Activated CD8-positive, alpha-beta T cell treated with anti-CD3 and anti-CD28 coated beads, Interleukin-2, amount 10 ng/mL, durations not matched to agents 7 days and 5 days (primary cell): ENCODE measurements at regions not wholly inside any gene's neighbourhood (a gene's known extent, or its start where the extent isn't known, plus 50 kb on each side); places are given as distances from the start of the nearest gene placed in this dataset.

Source experiments
- ATAC-seq: fragments of 150-1000 bp; cut with Tn5 transposase; one replicate; pipeline ENCODE4 v1.10.0; 2021; ENCODE audit warnings: moderate library complexity
- CTCF ChIA-PET: fragments of 350-600 bp; sonication (Branson Sonifier 250); formaldehyde crosslinking; loops from one replicate; lab custom pipeline; 2021; ENCODE audit warnings: antibody characterized with exemption; lab: Charles Lee
- POLR2A ChIA-PET: fragments of 350-600 bp; sonication (Branson Sonifier 250); formaldehyde crosslinking; loops from one replicate; lab custom pipeline; 2021; ENCODE audit warnings: antibody characterized with exemption; lab: Charles Lee
- DNase-seq: peaks from one replicate; pipeline ENCODE4 v3.0.0-alpha.2; 2020
- H3K27ac Mint-ChIP-seq: one replicate; pipeline ENCODE4 v1.8.0; 2021; ENCODE audit warnings: mild to moderate bottlenecking, mixed read lengths
- H3K27me3 Mint-ChIP-seq: one replicate; pipeline ENCODE4 v1.8.0; 2021; ENCODE audit warnings: low read depth, mixed read lengths
- H3K36me3 Mint-ChIP-seq: one replicate; pipeline ENCODE4 v1.8.0; 2021; ENCODE audit warnings: low read depth, mixed read lengths
- H3K4me1 Mint-ChIP-seq: one replicate; pipeline ENCODE4 v1.8.0; 2021; ENCODE audit warnings: low read depth, mixed read lengths
- H3K4me3 Mint-ChIP-seq: one replicate; pipeline ENCODE4 v1.8.0; 2021; ENCODE audit warnings: mild to moderate bottlenecking, mixed read lengths
- H3K9me3 Mint-ChIP-seq: one replicate; pipeline ENCODE4 v1.8.0; 2022; ENCODE audit warnings: mixed read lengths; ENCODE audit not compliant: insufficient read depth

- H3K27ac Mint-ChIP-seq: no peak overlapping the region
- ATAC-seq (no peak), DNase-seq (no peak)
- ChIA-PET CTCF (no interaction called here), POLR2A (no interaction called here)
- no peaks in the 10 kb centered on the region for H3K36me3 Mint-ChIP-seq
- no peaks in the 10 kb centered on the region for H3K9me3 Mint-ChIP-seq
- no peak overlapping the region for H3K4me3 Mint-ChIP-seq
- H3K27me3 Mint-ChIP-seq: no peaks in the 10 kb centered on the region
- H3K4me1 Mint-ChIP-seq: no peaks in the 10 kb centered on the region
These were observed 53.2 kb downstream of the DNAAF9 start for GRCh38 chr20:3354247-3354646.

DNA sequence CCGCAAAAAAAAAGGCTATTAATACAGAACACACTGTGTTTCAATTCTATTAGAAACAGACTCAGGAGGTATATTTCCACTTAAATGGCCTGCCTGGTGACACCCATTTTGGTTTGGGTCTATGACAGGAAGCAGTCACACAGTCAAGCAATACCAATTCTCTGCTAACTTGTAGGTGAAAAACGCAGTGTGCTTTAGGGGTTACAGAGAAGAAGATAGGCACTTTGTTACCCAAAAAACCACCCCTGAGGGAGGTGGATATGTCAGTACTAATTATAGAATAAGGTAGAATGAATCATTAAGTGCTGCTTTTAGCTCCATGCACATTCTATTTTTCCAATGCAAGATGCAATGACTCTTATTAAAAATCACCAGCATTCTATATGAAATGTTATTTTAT, 53.8 kb downstream of the DNAAF9 start:
- DNase-seq (no peak), ATAC-seq (no peak)
- H3K27me3 Mint-ChIP-seq: no peaks in the 10 kb centered on the region
- H3K36me3 Mint-ChIP-seq: no peaks in the 10 kb centered on the region
- H3K4me1 Mint-ChIP-seq: no peaks in the 10 kb centered on the region
- POLR2A ChIA-PET: no interaction called here
- CTCF ChIA-PET: no interaction called here
- no peaks in the 10 kb centered on the region for H3K9me3 Mint-ChIP-seq
- H3K27ac Mint-ChIP-seq: no peak overlapping the region
- H3K4me3 Mint-ChIP-seq: no peak overlapping the region

- Mint-ChIP-seq H3K4me3 (no peak overlapping the region), H3K4me1 (no peaks in the 10 kb centered on the region), H3K9me3 (no peaks in the 10 kb centered on the region), H3K27me3 (no peaks in the 10 kb centered on the region), H3K36me3 (no peaks in the 10 kb centered on the region), H3K27ac (no peak overlapping the region)
- ChIA-PET POLR2A (no interaction called here), CTCF (no interaction called here)
- ATAC-seq (no peak), DNase-seq (no peak)
These were observed 55.3 kb downstream of the DNAAF9 start for GRCh38 chr20:3352202-3352601.

DNA sequence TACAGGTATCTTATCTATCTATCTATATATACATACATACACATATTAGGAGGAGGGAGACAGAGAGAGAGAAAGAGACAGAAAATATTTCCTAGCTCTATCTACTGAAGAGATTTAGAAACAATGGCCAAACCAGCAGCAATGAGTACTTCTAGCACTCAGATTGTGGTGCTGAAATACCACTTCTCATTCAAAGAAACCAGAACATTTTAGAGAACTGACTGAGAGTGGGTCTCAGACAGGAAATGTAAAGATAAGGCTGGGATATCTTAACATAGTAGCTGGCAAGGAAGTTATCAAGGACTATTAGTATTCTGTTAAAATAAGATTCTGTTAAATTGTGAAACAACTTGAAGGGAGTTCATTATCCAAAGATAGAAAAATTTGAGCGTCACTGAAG, 57.0 kb downstream of the DNAAF9 start:
- no peaks in the 10 kb centered on the region for H3K36me3 Mint-ChIP-seq
- CTCF ChIA-PET: no interaction called here
- no peak overlapping the region for H3K27ac Mint-ChIP-seq
- no peaks in the 10 kb centered on the region for H3K9me3 Mint-ChIP-seq
- ATAC-seq: no peak
- POLR2A ChIA-PET: no interaction called here
- no peak overlapping the region for H3K4me3 Mint-ChIP-seq
- H3K27me3 Mint-ChIP-seq: no peaks in the 10 kb centered on the region
- no peak for DNase-seq
- no peaks in the 10 kb centered on the region for H3K4me1 Mint-ChIP-seq

DNA sequence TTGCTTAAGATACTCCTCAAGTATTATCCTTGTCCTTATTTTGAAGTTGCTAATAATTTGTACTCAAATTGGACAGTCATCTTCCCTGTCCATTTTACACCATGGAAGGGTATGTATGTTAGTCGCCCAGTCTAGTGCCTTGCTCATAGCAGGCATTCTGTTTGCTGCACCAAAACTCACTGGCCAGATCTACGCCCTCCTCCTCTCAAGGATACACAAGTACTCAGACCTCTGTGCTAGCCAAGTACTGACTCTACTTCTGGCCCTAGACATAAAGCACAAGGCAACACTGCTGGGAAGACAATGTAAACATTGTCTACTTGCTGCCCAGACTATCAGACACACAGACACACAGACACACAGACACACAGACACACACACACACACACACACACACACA, 57.7 kb downstream of the DNAAF9 start:
- no peak for ATAC-seq
- H3K4me3 Mint-ChIP-seq: no peak overlapping the region
- H3K27me3 Mint-ChIP-seq: no peaks in the 10 kb centered on the region
- ChIA-PET POLR2A (no interaction called here), CTCF (no interaction called here)
- H3K36me3 Mint-ChIP-seq: no peaks in the 10 kb centered on the region
- no peaks in the 10 kb centered on the region for H3K9me3 Mint-ChIP-seq
- H3K4me1 Mint-ChIP-seq: no peaks in the 10 kb centered on the region
- no peak for DNase-seq
- no peak overlapping the region for H3K27ac Mint-ChIP-seq

DNA sequence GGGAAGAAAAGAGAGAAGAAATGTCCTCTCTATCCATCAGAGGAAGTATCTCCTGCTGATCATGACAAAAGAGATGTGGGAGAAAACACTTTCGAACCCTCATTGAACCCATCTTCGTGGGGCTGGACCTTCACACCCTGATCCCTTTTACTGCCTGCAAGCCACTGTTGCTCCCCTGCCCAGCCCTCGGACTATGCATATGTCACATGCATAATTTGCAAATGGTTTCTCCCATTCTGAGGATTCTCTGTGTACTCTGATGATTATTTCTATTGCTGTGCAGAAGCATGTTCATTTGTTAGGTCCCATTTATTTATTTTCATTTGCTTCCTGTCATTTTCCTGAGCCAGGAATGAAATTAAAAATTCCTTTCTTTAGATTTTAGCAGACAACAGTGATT, 64.7 kb downstream of the DNAAF9 start:
- Mint-ChIP-seq H3K9me3 (no peaks in the 10 kb centered on the region), H3K4me1 (no peaks in the 10 kb centered on the region), H3K36me3 (no peaks in the 10 kb centered on the region), H3K27ac (no peak overlapping the region), H3K27me3 (no peaks in the 10 kb centered on the region), H3K4me3 (no peak overlapping the region)
- DNase-seq (no peak), ATAC-seq (no peak)
- ChIA-PET CTCF (no interaction called here), POLR2A (no interaction called here)

DNA sequence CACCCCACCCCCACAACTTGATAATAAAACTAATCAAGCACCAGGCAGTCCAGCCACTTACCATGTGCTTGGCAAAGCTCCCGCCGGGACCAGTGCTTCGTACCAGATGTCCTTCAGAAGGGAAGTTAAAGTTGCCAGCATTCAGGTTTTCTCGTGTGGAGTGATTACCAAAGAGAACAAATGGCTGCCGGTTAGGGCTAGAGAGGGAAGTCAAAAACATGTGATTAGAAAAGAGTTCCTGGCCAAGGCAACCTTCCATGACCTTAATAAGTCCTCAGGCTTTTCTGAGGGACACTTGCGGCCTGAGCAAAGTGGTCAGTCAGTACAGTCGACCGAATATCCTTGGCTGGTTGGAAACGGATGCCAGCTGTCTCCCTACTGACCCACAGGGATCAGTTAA, 67.0 kb downstream of the DNAAF9 start:
- H3K4me3 Mint-ChIP-seq: no peak overlapping the region
- ATAC-seq: no peak
- no peaks in the 10 kb centered on the region for H3K4me1 Mint-ChIP-seq
- no peak overlapping the region for H3K27ac Mint-ChIP-seq
- no peaks in the 10 kb centered on the region for H3K36me3 Mint-ChIP-seq
- no peaks in the 10 kb centered on the region for H3K9me3 Mint-ChIP-seq
- POLR2A ChIA-PET: no interaction called here
- H3K27me3 Mint-ChIP-seq: no peaks in the 10 kb centered on the region
- DNase-seq: no peak
- CTCF ChIA-PET: no interaction called here

- Mint-ChIP-seq H3K9me3 (no peaks in the 10 kb centered on the region), H3K4me3 (no peak overlapping the region), H3K4me1 (no peaks in the 10 kb centered on the region), H3K36me3 (no peaks in the 10 kb centered on the region), H3K27me3 (no peaks in the 10 kb centered on the region), H3K27ac (no peak overlapping the region)
- ChIA-PET CTCF (no interaction called here), POLR2A (no interaction called here)
- ATAC-seq (no peak), DNase-seq (no peak)
These were observed 67.9 kb downstream of the DNAAF9 start for GRCh38 chr20:3339571-3339970.

DNA sequence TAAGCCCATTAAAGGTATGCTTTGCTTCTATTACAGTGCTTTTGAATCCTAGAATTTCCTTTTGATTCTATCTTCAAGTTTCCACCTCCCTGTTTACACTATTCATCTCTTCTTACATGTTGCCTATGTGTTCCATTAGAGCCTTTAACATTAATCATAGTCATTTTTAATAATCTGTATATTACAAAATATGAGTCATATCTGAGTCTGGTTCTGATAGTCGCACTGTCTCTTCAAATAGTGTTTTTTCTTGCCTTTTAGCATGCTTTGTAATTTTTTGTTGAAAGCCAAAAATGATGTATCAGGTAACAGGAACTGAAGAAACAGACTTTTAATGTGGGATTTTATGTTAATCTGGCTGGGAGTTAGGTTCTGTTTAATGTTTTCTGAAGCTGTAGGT, 68.4 kb downstream of the DNAAF9 start:
- CTCF ChIA-PET: no interaction called here
- Mint-ChIP-seq H3K27me3 (no peaks in the 10 kb centered on the region), H3K27ac (no peak overlapping the region), H3K9me3 (no peaks in the 10 kb centered on the region), H3K36me3 (no peaks in the 10 kb centered on the region), H3K4me1 (no peaks in the 10 kb centered on the region), H3K4me3 (no peak overlapping the region)
- POLR2A ChIA-PET: no interaction called here
- no peak for ATAC-seq
- no peak for DNase-seq

- DNase-seq: no peak
- no peaks in the 10 kb centered on the region for H3K27me3 Mint-ChIP-seq
- no peak overlapping the region for H3K27ac Mint-ChIP-seq
- ChIA-PET CTCF (interaction anchor here (1.2 kb wide), 1 partner anchor 18 kb away, joined by 5 read pairs; no protein-coding TSS in a partner anchor), POLR2A (no interaction called here)
- H3K36me3 Mint-ChIP-seq: no peaks in the 10 kb centered on the region
- no peaks in the 10 kb centered on the region for H3K4me1 Mint-ChIP-seq
- no peak overlapping the region for H3K4me3 Mint-ChIP-seq
- no peaks in the 10 kb centered on the region for H3K9me3 Mint-ChIP-seq
- no peak for ATAC-seq
These were observed 73.1 kb downstream of the DNAAF9 start for GRCh38 chr20:3334156-3334943.

DNA sequence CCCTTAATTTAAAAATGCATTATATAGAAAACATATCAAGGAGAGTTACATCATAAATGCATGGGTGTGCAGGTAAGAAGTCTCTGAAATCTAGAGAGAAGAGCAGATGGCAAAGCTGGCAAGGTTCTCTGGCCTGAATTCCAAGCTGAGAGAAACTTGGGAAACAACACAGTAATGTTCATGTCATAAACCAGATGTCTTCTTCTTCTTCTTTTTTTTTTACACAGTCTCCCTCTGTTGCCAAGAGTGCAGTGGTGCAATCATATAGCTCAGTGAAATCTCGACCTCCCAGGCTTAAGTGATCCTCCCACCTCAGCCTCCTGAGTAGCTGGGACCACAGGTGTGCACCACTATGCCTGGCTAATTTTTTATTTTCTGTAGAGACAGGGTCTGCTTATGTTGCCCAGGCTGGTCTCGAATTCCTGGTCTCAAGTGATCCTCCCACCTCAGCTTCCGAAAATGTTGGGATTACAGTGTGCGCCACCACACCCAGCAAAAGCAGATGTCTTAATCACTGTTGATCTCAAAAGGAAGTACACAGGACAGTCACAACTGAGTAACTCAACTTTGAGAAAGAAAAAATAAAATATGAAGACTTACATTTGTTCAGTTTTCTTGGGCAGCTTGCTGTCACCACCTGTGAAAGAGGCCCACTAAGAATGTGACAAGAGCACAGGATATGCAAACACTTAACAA, 77.3 kb downstream of the DNAAF9 start:
- Mint-ChIP-seq H3K27me3 (no peaks in the 10 kb centered on the region), H3K9me3 (no peaks in the 10 kb centered on the region), H3K27ac (peak overlapping the region; percentile 43), H3K4me3 (no peak overlapping the region), H3K4me1 (peaks cover 14% of the 10 kb centered on the region), H3K36me3 (no peaks in the 10 kb centered on the region)
- ChIA-PET POLR2A (interaction anchor here (0.5 kb wide), 1 partner anchor 194 kb away, joined by 3 read pairs; no protein-coding TSS in a partner anchor), CTCF (interaction anchor here (0.6 to 1.4 kb wide), 4 partner anchors 16 to 277 kb away, joined by 3 to 5 read pairs (median 3); no protein-coding TSS in a partner anchor)
- ATAC-seq (no peak), DNase-seq (no peak)

GRCh38 chr20:3328501-3328900, 79.0 kb downstream of the DNAAF9 start:
- Mint-ChIP-seq H3K36me3 (no peaks in the 10 kb centered on the region), H3K27me3 (no peaks in the 10 kb centered on the region), H3K4me1 (peaks cover 17% of the 10 kb centered on the region), H3K4me3 (peak overlapping the region; percentile 22), H3K27ac (peak overlapping the region; percentile 57), H3K9me3 (no peaks in the 10 kb centered on the region)
- POLR2A ChIA-PET: no interaction called here
- DNase-seq: peak; percentile 35
- CTCF ChIA-PET: interaction anchor here (0.6 to 1.4 kb wide), 3 partner anchors 12 to 211 kb away, joined by 3 to 5 read pairs (median 3); no protein-coding TSS in a partner anchor
- peak; percentile 88 for ATAC-seq
